ENCODE measurements at regions not wholly inside any gene's neighbourhood (a gene's known extent, or its start where the extent isn't known, plus 50 kb on each side); places are given as distances from the start of the nearest gene placed in this dataset.

- TF ChIP-seq CTCF (conservative IDR thresholded peaks at IDR 0.05) (no peak), ZFX (IDR thresholded peaks at IDR 0.05) (no peak)
Measured at GRCh38 chrX:98331407-98331806, 1447.7 kb downstream of the RPA4 start.
